SU-DHL-6 (cell line): ENCODE measurements at regions not wholly inside any gene's neighbourhood (a gene's known extent, or its start where the extent isn't known, plus 50 kb on each side); places are given as distances from the start of the nearest gene placed in this dataset.

Experiments
- H2AFZ ChIP-seq: fragments of 200-600 bp; sonication (generic); 2 replicates; pipeline ENCODE4 v1.6.1; 2014; ENCODE audit warnings: low read depth, mild to moderate bottlenecking, moderate library complexity, mixed read lengths, antibody characterized with exemption, low read length; ENCODE audit not compliant: severe bottlenecking
- H3F3A ChIP-seq: fragments of 200-600 bp; shearing (Covaris generic); 2 replicates; pipeline ENCODE4 v1.6.0; 2016; ENCODE audit warnings: antibody characterized with exemption, mild to moderate bottlenecking; ENCODE audit not compliant: insufficient read depth
- H3K27ac ChIP-seq: fragments of 200-600 bp; sonication (generic); 2 replicates; pipeline ENCODE4 v1.5.1; 2016; ENCODE audit warnings: low read depth, mild to moderate bottlenecking, low read length, moderate library complexity, mixed read lengths
- H3K27me3 ChIP-seq: fragments of 200-600 bp; sonication (generic), shearing (Covaris generic); 2 replicates; pipeline ENCODE4 v1.6.0; 2014; ENCODE audit warnings: mild to moderate bottlenecking, low read length
- H3K36me3 ChIP-seq: fragments of 200-600 bp; sonication (generic); 2 replicates; pipeline ENCODE4 v1.6.1; 2014; ENCODE audit warnings: mild to moderate bottlenecking, low read length, mixed read lengths
- H3K4me2 ChIP-seq: fragments of 300-600, 200-600 bp; shearing (Covaris generic), sonication (generic); 2 replicates; pipeline ENCODE4 v1.6.0; 2014; ENCODE audit warnings: low read length, low read depth, mild to moderate bottlenecking; ENCODE audit not compliant: poor library complexity, severe bottlenecking
- H3K4me3 ChIP-seq: fragments of 200-600 bp; sonication (generic); 2 replicates; pipeline ENCODE4 v1.5.1; 2014; ENCODE audit warnings: antibody characterized with exemption, low read length, mild to moderate bottlenecking, mixed read lengths; ENCODE audit not compliant: insufficient read depth, poor library complexity, severe bottlenecking
- H3K79me2 ChIP-seq: fragments of 200-600 bp; sonication (generic); 2 replicates; pipeline ENCODE4 v1.6.1; 2014; ENCODE audit warnings: mild to moderate bottlenecking, low read length, moderate library complexity; ENCODE audit not compliant: insufficient read depth
- H3K9ac ChIP-seq: fragments of 200-600 bp; sonication (generic); 2 replicates; pipeline ENCODE4 v1.7.0; 2014; ENCODE audit warnings: mild to moderate bottlenecking, low read length
- H3K9me2 ChIP-seq: fragments of 200-600 bp; sonication (generic); replicated peaks from 2 replicates; pipeline ENCODE4 v1.6.1; 2014; ENCODE audit warnings: low read length; ENCODE audit not compliant: insufficient read depth
- H3K9me3 ChIP-seq: fragments of 200-600 bp; sonication (generic); 2 replicates; pipeline ENCODE4 v1.6.1; 2014; ENCODE audit warnings: low read length, mixed read lengths; ENCODE audit not compliant: insufficient read depth
- H4K20me1 ChIP-seq: fragments of 200-600 bp; sonication (generic); 2 replicates; pipeline ENCODE4 v1.6.1; 2014; ENCODE audit warnings: low read depth, mild to moderate bottlenecking, antibody characterized with exemption, low read length, moderate library complexity, mixed read lengths
- CTCF ChIP-seq: fragments of 200-600 bp; sonication (generic); IDR thresholded peaks from one replicate; pipeline ENCODE4 v1.5.1; 2017; ENCODE audit warnings: antibody characterized with exemption, mild to moderate bottlenecking, low read length, moderate library complexity; ENCODE audit not compliant: insufficient read depth, poor library complexity, severe bottlenecking
- EZH2phosphoT487 ChIP-seq: fragments of 200-600 bp; sonication (generic), shearing (Covaris generic); conservative IDR thresholded peaks from 2 replicates; pipeline ENCODE4 v1.6.1; 2018; ENCODE audit warnings: mild to moderate bottlenecking, antibody characterized with exemption, low read length, moderate library complexity, mixed read lengths

DNA sequence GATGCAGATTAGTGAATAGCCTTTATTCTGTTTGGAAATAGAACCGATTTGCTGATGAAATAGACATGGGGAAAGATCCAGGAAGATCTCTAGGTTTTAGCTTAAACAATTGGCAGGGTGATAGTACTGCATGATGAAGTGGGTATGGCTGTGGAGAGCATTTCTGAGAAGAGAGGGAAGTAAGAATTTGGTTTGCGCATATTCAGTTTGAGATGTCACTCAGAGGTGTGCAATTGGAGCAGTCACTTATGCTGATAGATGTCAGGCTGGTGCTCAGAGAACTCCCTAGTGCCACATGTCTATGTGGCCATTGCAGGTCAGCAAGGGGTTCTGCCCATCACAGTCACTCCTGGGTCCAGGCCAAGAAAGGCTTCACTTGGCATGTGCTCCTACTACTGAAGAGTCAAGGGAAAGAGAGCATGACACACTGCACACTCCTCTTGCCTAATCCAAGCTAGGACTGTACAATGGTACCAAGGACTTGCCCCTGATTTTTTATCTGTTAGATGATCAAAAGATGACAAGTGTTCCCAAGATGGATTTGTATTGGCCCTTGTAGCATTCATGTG lies 57.2 kb upstream of the ST8SIA2 start:
- Histone ChIP-seq H3F3A (no peaks in the 10 kb centered on the region), H2AFZ (no peak overlapping the region), H3K9me2 (no peaks in the 10 kb centered on the region), H3K79me2 (no peaks in the 10 kb centered on the region), H3K9ac (no peak overlapping the region), H3K27me3 (no peaks in the 10 kb centered on the region), H3K9me3 (no peaks in the 10 kb centered on the region), H3K4me2 (no peak overlapping the region), H4K20me1 (no peaks in the 10 kb centered on the region), H3K4me3 (no peak overlapping the region), H3K36me3 (no peaks in the 10 kb centered on the region), H3K27ac (no peak overlapping the region)
- TF ChIP-seq CTCF (no peak), EZH2phosphoT487 (no peak)

- Histone ChIP-seq H3K9me2 (no peaks in the 10 kb centered on the region), H3K9ac (no peak overlapping the region), H2AFZ (no peak overlapping the region), H3K27ac (no peak overlapping the region), H3K4me3 (no peak overlapping the region), H3K27me3 (no peaks in the 10 kb centered on the region), H3K9me3 (no peaks in the 10 kb centered on the region), H4K20me1 (no peaks in the 10 kb centered on the region), H3K4me2 (no peak overlapping the region), H3K79me2 (no peaks in the 10 kb centered on the region), H3K36me3 (no peaks in the 10 kb centered on the region), H3F3A (no peaks in the 10 kb centered on the region)
- TF ChIP-seq EZH2phosphoT487: no peak
- TF ChIP-seq CTCF: no peak
Measured at GRCh38 chr15:92339361-92339760, 54.3 kb upstream of the ST8SIA2 start.
